Left lobe of liver (tissue), 2 donors: ENCODE measurements at regions not wholly inside any gene's neighbourhood (a gene's known extent, or its start where the extent isn't known, plus 50 kb on each side); places are given as distances from the start of the nearest gene placed in this dataset.
"Not testable (repeated sequence)": the region's sequence is repeated elsewhere in the genome, so short reads cannot be mapped to it uniquely, and the experiment has no call there.

Experiments used
- ATAC-seq: fragments of 200-7000 bp; cut with Tn5 transposase; one replicate; pipeline ENCODE4 v1.9.1; 2020; ENCODE audit warnings: mild to moderate bottlenecking, moderate library complexity
- DNase-seq: peaks from one replicate; pipeline ENCODE4 v3.0.0-alpha.2; 2020; ENCODE audit warnings: low spot score
- donor health status: DM: no; HTN: no; CAD: no; lungs with moderate emphysema.
- donor health status: DM: no; HTN: yes; CAD: no.

DNA sequence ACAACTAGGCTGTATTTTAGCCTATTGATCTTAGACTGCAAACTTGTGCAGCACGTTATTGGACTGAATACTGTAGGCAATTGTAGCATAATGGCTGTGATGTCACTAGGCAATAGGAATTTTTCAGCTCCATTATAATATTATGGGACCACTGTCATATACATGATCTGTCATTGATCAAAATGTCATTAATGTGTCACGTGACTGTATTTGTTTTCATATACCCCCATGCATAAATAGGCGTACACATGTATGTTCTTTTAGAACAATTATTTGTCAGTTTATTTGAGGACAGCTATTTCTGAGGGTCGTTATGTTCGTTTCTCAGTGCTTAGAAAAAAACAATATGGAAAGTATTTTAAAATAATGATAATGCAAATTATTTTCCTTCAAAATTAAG is 111.9 kb upstream of the CDH2 start:
- DNase-seq: no peak
- no peak for ATAC-seq

DNA sequence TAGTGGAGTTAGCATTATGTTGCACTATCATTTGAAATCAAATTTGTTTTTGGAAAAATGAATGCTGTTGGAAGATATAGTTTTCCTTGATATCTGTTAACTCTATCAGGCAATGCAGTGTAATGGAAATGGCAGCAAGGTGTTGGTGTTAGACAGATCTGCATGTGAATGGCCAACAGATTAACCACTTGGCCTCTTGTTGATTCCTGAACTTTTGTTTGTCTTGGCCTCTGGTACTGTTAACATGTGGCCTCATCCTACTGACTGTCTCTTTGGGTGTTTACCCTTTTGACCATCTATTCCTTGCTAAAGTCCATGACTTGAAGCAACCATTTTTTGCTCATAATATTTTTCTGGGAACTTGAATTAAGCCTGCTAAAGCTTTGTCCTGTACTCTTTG is 110.2 kb upstream of the CDH2 start:
- no peak for ATAC-seq
- no peak for DNase-seq

GRCh38 chr18:28284132-28284531 is 107.2 kb upstream of the CDH2 start:
- DNase-seq (no peak), ATAC-seq (no peak)

DNA sequence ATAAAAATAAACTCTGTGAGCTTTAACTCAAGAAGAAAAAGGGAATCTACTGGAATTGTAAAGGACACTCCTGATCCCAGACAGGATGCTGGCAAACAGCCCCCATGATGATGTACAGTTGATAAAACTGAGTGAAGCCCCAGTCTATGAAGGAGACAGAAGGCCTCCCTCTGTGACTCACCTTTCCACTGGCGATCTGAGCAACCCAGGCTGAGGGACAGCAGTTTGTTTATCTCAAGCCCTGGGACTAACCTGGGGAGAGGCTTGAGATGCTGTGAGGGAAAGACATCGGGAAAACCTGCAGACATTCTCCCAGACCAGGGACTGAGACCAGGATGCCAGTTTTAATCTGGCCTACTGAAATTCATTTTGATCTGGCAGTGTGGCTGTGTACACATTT is 104.5 kb upstream of the CDH2 start:
- DNase-seq: no peak
- ATAC-seq: no peak

- DNase-seq: no peak
- ATAC-seq: no peak
Observed at GRCh38 chr18:28269750-28270149, 92.8 kb upstream of the CDH2 start.

- DNase-seq: no peak
- ATAC-seq: no peak
Observed at GRCh38 chr18:28267878-28268625, 91.1 kb upstream of the CDH2 start.

- no peak for DNase-seq
- ATAC-seq: no peak
Observed at GRCh38 chr18:28267276-28267675, 90.3 kb upstream of the CDH2 start.

- ATAC-seq (no peak), DNase-seq (no peak)
Observed at GRCh38 chr18:28256166-28256565, 79.2 kb upstream of the CDH2 start.

DNA sequence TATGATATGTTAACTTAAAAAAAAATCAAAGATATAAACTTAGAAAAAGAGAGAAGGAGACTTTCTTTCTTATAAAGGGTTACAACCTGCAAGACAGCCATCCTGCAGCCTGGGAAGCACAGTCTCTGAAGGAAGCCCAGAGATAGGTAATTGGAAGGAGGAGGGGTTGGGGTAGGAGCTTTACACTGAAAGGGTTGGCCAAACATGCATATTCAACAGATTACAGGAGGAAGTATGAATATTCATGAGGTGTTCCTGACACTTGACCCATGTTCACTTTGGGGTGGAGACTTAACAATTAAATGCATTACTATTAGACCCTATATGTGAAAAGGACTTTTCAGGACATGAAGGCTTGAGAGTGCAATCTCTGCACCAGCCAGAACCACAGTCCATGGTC is 71.7 kb upstream of the CDH2 start:
- ATAC-seq: no peak

GRCh38 chr18:28240626-28241025 is 63.7 kb upstream of the CDH2 start:
- ATAC-seq: not testable (repeated sequence)

More for the DNA sequence above, 71.7 kb upstream of the CDH2 start:
- DNase-seq: no peak

GRCh38 chr18:28236487-28236886 is 59.6 kb upstream of the CDH2 start:
- DNase-seq: no peak
- ATAC-seq: no peak

More at GRCh38 chr18:28240626-28241025, 63.7 kb upstream of the CDH2 start:
- not testable (repeated sequence) for DNase-seq
